NCI-H1048 (cell line): ENCODE measurements at regions not wholly inside any gene's neighbourhood (a gene's known extent, or its start where the extent isn't known, plus 50 kb on each side); places are given as distances from the start of the nearest gene placed in this dataset.

Experiments used
- DNase-seq: peaks from one replicate; lab custom pipeline; 2025; lab: John Stamatoyannopoulos, UW

DNA sequence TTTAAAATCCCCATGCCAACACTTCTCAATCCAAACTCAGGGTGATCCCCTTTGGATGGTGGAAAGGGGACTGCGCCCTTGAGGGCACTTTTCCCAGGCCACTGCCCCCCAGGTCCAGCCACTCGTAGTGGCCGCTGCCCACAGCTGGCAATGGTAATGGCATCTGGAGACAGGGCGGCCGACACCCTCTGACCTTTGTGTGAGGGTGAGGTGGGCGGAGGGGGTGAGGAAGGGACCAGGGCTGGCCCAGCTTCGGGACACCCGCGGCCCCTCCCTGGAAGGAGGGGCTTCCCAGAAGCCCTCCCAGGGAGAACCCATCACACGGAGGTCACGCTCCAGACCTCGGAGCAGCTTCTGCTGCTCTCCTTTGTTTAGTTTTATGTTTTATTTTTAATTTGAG lies 289.7 kb downstream of the FOXL1 start:
- DNase-seq, result no peak

- no peak for DNase-seq
Measured at GRCh38 chr16:86868786-86869185, 290.4 kb downstream of the FOXL1 start.

GRCh38 chr16:86869288-86870022 lies 291.1 kb downstream of the FOXL1 start:
- DNase-seq, result no peak

- DNase-seq, result no peak
Measured at GRCh38 chr16:86870380-86870779, 292.0 kb downstream of the FOXL1 start.

DNA sequence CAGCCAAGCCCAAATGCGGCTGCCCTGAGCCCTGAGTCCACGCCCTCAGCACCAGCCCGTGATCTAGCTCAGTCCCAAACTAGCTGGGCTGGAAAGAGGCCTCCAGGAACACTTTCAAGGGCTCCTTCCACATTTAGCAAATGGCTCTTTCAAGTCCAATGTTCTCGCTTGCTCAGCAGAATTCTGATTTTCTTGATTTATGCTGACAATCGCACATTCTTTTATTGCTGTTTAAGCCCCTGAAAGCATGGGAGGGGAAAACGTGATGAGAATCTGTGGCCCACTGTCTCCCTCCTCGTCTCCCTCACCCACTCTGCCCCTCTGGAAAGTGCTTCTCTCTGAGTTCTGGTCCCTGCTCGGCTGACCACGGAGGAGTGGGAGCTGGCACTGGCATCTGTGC lies 293.8 kb downstream of the FOXL1 start:
- no peak for DNase-seq

DNA sequence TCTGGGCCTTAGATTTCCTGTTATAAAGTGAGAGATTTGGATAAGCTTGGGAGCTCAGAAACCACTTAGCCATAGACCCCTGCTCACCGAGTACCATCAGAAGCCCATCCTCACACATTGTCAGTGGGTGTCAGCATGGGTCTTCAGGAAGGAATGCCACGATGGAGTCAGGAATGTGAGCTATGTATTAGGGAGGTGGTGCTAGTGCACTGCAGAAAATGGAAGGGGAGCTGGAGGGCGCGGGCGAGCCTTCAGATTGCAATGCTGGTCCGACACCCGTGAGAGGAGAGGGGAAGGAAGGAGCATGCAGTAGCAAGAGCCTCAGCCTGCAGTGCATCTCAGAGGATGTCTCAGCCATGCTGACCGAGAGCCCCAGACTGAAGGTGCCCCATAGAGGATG lies 294.5 kb downstream of the FOXL1 start:
- no peak for DNase-seq

DNA sequence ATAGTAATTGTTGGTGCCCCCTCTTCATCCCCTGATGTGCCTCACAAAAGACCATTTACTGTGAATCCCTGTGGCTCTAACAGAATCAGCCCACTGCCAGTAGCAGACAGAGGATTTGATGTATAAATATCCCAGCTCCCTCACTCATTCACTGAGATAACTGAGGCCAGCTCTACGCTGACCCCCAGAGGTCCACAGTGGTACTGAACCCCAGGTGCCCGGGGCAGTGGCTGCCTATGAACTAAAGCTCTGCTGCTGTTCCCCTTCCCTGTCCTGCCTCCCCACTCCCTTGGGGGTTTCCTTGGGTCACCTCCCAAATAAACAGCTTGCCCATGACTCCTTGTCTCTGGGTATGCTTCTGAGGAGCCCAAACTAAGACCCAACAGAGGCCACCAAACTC lies 295.8 kb downstream of the FOXL1 start:
- no peak for DNase-seq

- DNase-seq, result no peak
Measured at GRCh38 chr16:86876499-86876898, 298.1 kb downstream of the FOXL1 start.

- no peak for DNase-seq
Measured at GRCh38 chr16:86877108-86877507, 298.8 kb downstream of the FOXL1 start.

DNA sequence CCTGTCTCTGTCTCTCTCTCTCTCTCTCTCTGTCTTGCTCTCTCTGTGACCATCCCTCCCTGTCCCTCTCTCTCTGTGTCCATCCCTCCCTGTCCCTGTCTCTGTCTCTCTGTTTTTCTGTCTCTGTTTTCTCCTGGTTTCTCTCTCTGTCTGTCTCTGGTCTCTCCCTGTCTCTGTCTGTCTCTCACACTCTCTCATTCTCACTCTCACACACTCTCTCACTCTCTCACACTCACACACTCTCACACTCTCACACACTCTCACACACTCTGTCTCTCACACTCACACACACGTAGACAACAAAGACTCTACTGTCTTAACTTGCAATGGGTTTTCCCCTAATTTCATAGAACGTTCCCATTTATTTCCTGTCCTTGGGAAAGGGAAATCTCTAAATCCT lies 299.5 kb downstream of the FOXL1 start:
- no peak for DNase-seq

DNA sequence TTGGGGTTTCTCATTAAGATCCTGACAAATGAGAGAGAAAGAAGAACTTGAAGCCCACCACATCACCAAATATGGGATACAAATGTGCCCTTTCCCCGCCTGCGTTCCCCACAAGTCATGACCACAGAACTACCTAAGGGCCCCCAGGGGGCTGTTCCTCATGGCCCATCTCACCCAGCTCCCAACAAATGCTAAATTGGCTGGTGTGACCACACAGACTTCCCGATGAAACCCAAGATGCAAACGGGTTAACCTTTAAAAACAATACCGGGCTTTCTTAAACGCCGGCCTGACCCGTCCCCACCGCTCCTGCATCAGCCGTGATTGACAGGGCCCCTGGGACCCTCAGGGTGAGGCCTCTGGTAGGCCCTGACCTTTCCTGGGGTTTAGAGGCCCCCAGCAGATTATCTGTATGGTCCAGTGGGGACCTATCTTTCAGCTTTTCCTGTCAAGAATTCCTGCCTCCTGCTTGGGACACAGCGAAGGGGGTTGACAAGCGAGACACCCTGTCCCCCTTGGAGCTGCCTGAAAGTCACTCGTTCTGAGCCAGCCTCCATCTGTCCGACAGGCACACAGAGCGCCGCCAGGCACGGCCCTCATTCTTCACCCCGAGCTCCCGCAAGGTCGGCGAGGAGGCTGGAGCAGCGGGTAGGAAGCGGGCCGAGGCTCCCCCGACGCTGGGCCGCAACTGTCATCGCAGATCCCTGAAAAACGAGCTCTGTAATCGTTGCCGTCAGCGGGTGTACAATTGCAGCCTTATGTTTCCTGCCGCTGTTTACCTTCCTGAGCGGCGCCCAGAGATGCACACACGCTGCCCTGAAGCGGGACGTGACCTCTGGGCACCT lies 300.1 kb downstream of the FOXL1 start:
- DNase-seq, result no peak

- no peak for DNase-seq
Measured at GRCh38 chr16:86879268-86879667, 300.9 kb downstream of the FOXL1 start.

DNA sequence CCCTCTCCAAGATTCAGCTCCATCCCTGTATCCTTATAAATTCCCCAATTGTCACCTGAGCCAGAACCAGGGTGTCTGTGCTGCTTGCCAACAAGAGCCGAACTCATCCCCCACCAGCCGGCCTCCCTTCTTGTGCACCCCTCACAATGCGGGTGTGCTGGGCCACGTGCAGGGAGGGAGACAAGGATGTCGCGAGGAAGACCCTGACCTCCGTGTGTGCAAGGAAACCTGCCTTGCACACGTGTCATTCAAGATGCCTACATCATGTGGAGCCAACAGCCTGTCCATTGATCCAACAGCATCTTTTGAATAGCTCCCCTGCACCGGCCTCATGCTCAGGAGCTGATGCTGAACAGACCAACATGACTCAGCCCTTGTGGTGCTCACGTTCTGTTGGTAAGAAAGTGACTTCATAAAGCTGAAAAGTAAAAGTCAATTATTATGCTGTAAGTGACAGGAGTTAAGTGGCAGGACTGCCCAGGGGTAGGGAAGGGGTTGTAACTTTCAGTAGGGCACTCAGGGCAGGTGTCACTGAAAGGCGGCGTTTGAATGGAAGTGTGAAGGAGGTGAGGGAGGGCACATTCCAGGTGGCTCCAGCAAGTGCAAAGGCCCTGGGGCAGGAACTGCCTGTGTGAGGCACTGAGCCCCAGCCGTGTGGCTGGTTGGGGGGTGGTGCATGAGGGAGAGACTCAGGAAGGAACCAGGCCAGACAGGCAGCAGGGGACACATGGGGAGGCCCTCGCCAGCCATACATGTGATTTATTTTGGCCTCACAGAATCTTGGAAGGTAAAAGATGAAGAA lies 302.2 kb downstream of the FOXL1 start:
- no peak for DNase-seq

DNA sequence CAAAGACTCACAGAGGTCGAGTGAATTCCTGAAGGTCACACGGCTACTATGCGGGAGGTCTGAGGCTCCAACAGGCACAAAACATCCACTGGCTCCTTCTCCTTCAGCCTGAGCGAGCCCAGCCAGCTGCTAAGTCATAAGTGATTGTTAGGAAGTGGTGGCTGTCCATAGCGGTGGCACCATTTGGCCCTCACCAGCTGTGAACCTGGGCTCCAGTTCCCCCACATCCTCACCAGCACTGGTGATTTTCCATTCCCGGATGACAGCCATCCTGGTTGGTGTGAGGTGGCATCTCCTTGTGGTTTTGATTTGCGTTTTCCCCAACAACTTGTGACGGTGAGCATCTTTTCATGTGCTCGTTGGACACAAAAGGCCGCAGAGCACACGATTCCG lies 302.8 kb downstream of the FOXL1 start:
- no peak for DNase-seq

DNA sequence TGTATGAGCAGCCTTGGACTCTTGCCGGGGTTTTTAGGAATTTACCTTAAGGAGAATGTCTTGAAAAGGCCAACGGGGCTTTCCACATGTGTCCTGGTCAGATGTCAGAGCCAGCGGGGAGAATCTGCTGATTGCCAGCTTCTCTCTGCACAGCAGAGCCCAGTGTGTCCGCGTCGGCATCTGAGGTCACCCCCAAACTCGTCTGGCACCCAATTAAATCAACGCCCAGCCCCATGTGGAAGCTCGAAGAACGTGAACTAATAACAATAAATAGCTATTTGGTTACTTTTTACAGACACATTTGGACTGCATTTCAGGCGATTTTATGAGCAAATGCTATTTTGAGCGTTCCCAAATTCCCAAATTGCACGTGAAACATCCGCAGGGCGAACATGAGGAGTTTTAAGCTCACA lies 303.5 kb downstream of the FOXL1 start:
- no peak for DNase-seq

- DNase-seq, result no peak
Measured at GRCh38 chr16:86882586-86883280, 304.4 kb downstream of the FOXL1 start.

GRCh38 chr16:86883583-86884389 lies 305.4 kb downstream of the FOXL1 start:
- no peak for DNase-seq

DNA sequence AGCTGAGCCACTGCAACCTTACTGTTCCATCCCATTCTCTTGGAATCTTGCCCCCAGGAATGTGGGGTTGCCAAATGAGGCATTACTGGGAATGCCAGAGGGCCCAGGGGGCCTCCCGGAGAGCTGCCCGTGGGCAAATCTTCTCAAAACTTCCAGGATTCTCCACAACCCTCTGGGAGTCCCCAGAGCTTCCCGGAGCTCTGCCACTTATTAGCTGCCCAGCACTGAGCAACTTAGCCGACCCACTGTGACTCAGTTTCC lies 306.0 kb downstream of the FOXL1 start:
- DNase-seq, result no peak

- no peak for DNase-seq
Measured at GRCh38 chr16:86885139-86885538, 306.8 kb downstream of the FOXL1 start.

DNA sequence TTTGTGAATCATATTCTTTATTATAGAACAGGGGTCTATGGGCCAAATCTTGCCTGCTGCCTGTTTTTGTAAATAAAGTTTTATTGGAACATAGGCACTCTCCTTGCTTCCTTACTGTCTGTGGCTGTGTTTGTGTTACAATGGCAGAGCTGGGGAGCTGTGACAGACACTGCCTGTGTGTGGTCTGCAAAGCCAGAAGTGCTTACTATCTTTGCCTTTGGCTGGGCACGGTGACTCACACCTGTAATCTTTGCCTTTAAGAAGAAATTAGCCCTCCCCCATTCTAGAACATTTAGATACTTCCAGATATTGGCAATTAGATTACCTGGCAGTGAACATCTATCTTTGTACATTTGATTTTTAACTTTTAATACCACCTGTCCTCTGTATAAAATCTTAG lies 308.3 kb downstream of the FOXL1 start:
- DNase-seq, result no peak

- no peak for DNase-seq
Measured at GRCh38 chr16:86887416-86887815, 309.1 kb downstream of the FOXL1 start.
